A673 (cell line): ENCODE measurements at regions not wholly inside any gene's neighbourhood (a gene's known extent, or its start where the extent isn't known, plus 50 kb on each side); places are given as distances from the start of the nearest gene placed in this dataset.

ENCODE experiments used
- EZH2 ChIP-seq: fragments of 200-600 bp; sonication (generic); IDR thresholded peaks from 2 replicates; pipeline ENCODE4 v1.6.1; 2017; ENCODE audit warnings: borderline replicate concordance, low read depth, mild to moderate bottlenecking, mixed read lengths, antibody characterized with exemption, low read length; ENCODE audit not compliant: poor library complexity, severe bottlenecking
- TF ChIP-seq, protein P1 (sequence below): fragments of 300-800, 200-600 bp; sonication (generic); conservative IDR thresholded peaks from 2 replicates; pipeline ENCODE4 v1.5.1; 2017; ENCODE audit warnings: low read depth, mild to moderate bottlenecking, antibody characterized with exemption, low read length, moderate library complexity, mixed read lengths

DNA sequence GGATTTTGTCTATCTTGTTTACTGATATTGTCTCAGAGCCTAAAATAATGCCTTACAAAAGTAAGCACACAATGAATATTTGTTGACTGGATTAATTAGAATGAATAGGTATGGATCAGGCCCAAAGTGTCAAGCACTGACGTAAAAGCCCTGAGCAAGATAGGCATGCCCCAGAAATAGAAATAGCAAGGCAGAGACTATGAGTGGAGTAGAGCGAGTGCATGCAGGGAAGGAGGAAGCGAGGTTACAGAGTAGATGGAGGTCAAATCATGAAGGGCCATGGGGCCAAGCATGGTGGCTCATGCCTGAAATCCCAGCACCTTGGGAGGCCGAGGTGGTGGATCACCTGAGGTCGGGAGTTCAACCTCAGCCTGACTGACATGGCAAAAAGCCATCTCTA lies 51.6 kb upstream of the SFTPD start:
- TF ChIP-seq, protein P1, sequence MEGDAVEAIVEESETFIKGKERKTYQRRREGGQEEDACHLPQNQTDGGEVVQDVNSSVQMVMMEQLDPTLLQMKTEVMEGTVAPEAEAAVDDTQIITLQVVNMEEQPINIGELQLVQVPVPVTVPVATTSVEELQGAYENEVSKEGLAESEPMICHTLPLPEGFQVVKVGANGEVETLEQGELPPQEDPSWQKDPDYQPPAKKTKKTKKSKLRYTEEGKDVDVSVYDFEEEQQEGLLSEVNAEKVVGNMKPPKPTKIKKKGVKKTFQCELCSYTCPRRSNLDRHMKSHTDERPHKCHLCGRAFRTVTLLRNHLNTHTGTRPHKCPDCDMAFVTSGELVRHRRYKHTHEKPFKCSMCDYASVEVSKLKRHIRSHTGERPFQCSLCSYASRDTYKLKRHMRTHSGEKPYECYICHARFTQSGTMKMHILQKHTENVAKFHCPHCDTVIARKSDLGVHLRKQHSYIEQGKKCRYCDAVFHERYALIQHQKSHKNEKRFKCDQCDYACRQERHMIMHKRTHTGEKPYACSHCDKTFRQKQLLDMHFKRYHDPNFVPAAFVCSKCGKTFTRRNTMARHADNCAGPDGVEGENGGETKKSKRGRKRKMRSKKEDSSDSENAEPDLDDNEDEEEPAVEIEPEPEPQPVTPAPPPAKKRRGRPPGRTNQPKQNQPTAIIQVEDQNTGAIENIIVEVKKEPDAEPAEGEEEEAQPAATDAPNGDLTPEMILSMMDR, result no peak
- TF ChIP-seq EZH2, result no peak
